AG10803 (cell line): ENCODE measurements at regions not wholly inside any gene's neighbourhood (a gene's known extent, or its start where the extent isn't known, plus 50 kb on each side); places are given as distances from the start of the nearest gene placed in this dataset.
A peak's percentile ranks its signal among the peaks of the same experiment; 100 is the strongest.

ENCODE experiments used
- DNase-seq: peaks from one replicate; pipeline ENCODE4 v3.0.0; 2010; ENCODE audit warnings: low read depth
- H3K4me3 ChIP-seq: 2 replicates; pipeline ENCODE4 v1.5.1; 2011; ENCODE audit warnings: mild to moderate bottlenecking, low read length, control low read depth
- TF ChIP-seq, protein P1 (sequence below): conservative IDR thresholded peaks from 2 replicates; pipeline ENCODE4 v1.5.1; 2011; ENCODE audit warnings: mild to moderate bottlenecking, low read length, control low read depth, inconsistent platforms

DNA sequence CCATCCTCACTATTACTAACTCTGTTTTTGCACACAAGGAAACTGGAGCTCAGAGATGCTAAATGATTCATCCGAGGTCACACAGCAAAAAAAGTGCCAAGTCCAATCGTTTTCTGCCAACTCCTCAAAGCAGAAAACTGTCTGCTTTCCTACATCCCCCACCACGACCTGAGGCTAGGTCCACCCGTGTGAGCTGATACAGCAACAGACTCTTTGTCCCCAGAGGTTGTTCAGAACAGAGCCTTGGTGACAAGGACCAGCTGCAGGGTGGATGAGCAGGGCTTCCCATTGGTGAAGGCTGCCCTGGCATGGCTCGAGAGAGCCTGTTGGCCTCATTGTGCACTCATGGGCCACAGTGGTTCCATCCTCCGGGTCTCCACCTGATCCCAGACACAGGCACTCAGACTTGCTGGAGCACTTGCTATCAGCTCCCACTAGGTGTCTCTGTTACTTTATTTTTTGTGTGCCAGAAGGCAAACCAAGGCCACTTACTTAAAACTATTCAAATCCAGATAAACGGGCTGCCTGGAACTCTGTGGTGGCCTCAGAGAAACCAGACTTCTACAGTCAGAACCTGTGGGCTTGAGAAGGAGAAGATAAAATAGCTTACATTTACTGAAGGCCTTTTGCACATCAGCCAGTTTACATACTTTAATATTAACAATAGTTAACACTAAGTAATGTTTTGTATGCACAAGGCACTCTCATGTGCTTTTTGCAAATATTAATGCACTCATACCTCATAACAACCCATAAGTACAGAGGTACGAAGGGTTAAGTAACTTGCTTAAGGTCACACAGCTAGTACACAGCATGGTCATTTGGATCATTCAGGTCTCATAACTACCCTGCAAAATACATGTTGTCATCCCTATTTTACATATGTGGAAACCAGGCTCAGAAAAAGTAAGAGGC, 62.9 kb upstream of the CTIF start:
- TF ChIP-seq, protein P1, sequence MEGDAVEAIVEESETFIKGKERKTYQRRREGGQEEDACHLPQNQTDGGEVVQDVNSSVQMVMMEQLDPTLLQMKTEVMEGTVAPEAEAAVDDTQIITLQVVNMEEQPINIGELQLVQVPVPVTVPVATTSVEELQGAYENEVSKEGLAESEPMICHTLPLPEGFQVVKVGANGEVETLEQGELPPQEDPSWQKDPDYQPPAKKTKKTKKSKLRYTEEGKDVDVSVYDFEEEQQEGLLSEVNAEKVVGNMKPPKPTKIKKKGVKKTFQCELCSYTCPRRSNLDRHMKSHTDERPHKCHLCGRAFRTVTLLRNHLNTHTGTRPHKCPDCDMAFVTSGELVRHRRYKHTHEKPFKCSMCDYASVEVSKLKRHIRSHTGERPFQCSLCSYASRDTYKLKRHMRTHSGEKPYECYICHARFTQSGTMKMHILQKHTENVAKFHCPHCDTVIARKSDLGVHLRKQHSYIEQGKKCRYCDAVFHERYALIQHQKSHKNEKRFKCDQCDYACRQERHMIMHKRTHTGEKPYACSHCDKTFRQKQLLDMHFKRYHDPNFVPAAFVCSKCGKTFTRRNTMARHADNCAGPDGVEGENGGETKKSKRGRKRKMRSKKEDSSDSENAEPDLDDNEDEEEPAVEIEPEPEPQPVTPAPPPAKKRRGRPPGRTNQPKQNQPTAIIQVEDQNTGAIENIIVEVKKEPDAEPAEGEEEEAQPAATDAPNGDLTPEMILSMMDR: peak; percentile 88
- no peak overlapping the region for H3K4me3 ChIP-seq
- DNase-seq: peak; percentile 84

DNA sequence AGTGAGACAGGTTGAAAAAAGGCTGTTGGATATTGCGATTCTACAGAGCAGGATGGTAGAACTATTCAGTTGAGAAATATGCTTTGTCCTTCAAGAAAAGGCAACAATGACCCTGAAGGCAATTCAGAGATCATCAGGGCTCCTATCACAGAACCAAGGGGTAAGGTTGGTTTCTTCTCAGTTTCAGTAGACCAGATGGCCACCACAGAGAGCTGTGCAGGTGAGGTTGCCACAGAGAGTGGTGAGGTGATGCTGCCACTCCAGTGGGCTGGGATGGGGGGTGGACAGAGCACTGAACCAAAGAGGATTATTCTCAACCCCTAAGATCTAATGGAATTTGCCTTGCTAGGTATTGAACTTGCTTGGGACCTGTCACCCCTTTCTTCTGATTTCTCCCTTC, 64.6 kb upstream of the ZBTB7C start:
- no peak overlapping the region for H3K4me3 ChIP-seq
- DNase-seq: no peak
- TF ChIP-seq, protein P1: no peak

DNA sequence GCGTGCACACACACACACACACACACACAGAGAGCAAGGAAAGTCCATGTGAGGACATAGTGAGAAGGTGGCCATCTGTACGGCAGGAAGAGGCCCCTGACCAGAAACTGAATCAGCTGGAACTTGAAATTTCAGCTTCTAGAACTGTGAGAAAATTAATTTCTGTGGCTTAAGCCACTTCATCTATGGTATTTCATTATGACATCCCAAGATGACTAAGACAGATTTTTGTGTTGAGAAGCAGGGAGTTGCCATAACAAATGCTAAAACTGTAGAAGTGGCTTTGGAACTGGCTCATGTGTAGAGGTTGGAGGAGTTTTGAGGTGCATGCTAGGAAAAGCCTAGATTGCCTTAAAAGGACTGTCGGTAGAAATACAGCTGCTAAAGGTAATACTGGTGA, 63.4 kb upstream of the ZBTB7C start:
- DNase-seq: peak; percentile 82
- TF ChIP-seq, protein P1: no peak
- H3K4me3 ChIP-seq: no peak overlapping the region

DNA sequence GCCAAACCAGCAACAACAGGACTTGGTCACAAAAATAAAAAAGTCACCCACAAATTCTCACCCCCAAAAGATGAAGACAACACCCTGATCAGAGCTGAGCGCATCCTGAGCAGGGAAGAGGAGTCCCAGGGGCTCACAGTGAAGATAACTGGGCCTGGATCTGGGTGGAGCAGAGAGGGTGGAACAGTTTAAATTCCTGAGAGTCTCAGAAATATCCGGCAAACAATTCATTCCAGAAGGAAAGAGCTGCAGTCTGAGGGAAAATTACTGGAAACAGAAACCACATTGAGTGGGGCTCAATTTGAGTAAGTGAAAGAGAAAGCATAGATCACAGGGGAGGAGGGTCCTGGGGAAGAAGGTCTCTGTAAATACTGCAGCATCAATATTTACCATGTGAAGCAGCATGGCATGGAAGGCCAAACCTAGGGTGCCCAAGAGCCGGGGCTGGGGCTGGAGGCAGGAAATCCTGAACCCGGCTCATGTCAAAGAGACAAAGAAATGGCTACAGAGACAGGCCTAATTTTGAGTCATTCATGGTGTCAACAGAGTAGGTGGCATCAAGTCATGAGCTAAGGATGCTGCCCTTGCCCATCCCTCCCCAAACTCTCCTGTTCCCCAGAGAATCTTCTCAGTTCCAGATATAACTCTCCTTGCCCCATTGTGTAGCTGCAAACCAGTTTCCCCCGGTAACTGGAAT, 61.4 kb upstream of the ZBTB7C start:
- TF ChIP-seq, protein P1: no peak
- no peak overlapping the region for H3K4me3 ChIP-seq
- peak; percentile 79 for DNase-seq

DNA sequence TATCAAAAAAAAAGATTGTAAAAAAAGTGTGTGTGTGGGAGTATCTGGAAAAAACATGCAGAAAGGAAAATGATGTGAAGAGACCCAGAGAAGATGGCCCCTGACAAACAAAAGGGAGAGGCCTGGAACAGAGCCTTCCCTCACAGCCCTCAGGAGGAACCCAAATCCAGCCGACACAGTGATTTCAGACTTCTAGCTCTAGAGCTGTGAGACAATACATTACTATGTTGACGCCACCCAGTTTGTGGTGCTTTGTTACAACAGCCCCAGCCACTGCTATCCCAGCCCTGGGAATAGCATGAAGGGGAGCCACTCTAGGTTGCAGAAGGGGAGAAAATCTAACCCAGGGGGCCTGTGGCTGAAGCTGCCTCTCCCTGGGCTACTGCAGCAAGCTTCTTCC, 59.0 kb upstream of the ZBTB7C start:
- TF ChIP-seq, protein P1: no peak
- peak; percentile 36 for DNase-seq
- H3K4me3 ChIP-seq: no peak overlapping the region

DNA sequence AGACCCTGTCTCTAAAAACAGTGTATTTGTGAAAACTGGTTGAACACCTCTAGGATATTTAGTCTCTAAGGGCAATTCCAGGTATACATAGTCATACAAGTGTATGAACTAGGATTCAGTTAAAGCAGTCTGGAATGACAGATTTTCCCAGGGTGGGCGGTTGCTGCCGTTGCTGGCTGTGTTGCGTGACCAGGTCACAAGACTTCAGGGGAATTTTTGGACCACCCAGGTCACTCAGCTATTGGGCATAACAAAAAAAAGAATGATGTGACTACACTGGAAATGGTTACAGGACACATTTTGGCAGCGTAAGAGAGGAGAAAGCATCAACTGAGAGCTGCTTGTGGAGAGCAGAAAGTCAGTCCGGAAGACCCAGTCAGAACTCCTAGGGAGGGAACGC, 58.0 kb upstream of the ZBTB7C start:
- TF ChIP-seq, protein P1: no peak
- no peak for DNase-seq
- no peak overlapping the region for H3K4me3 ChIP-seq
